GM18507 (cell line): ENCODE measurements at regions not wholly inside any gene's neighbourhood (a gene's known extent, or its start where the extent isn't known, plus 50 kb on each side); places are given as distances from the start of the nearest gene placed in this dataset.
"Not testable (repeated sequence)": the region's sequence is repeated elsewhere in the genome, so short reads cannot be mapped to it uniquely, and the experiment has no call there.

Experiments used
- DNase-seq: peaks from one replicate; pipeline ENCODE4 v3.0.0; 2011; ENCODE audit warnings: low read depth; ENCODE audit not compliant: insufficient read length; ENCODE audit errors: extremely low spot score
- FAIRE-seq: peaks from 2 replicates; lab custom pipeline; 2011; peaks lifted over from hg19 to GRCh38; lab: Jason Lieb, UNC

DNA sequence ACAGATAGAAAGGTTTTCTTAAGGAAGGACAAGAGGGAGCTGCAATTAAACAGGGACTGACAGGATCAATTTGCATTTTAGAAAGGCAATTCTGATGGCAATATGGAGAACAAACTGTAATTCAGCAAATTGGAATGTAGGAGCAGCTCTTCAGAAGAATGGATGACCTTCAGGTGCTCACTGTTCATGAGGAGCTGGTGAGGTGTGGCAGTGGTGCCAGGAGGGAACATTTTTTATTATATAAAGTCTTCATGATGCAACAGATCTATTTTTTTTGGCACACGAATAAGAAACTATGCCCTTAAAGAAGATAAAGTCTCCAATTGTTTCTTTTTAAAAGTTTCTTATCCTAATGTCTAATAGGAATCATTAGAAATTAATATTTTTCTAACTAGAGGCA is 151.7 kb downstream of the SLC38A4 start:
- FAIRE-seq, result no peak
- DNase-seq, result no peak

DNA sequence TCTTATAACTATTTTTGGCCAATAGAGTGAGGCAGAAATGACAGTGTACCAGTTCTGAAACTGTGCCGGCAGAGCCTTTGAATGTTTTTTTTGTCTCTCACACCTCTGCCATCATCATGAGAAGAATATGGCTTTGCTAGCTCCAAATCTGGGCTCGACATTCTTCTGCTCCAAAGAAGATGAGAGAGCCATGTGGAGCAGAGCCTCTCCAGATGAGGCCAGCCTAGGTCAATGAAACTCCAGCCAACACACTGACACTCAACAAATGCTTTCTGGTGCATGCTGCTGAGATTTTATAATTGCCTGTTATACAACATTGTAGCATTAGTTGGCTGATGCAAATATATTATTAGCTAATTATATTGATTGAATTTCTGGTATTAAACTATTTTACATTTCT is 154.7 kb downstream of the SLC38A4 start:
- FAIRE-seq, result no peak
- DNase-seq, result no peak

DNA sequence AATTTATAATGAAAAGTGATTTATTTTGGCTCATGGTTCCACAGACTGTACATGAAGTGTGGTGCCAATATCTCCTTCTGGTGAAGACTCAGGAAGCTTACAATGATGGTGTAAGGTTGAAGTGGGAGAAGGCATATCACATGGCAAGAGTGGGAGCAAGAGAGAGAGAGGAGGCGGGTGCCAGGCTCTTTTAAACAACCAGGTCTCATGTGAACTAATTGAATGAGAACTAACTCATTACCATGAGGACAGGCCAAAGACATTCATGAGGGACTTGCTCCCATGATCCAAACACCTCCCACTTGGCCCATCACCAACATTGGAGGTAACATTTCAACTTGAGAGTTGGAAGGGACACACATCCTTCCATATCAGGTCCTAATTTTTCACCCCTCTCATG is 155.2 kb downstream of the SLC38A4 start:
- FAIRE-seq (no peak), DNase-seq (no peak)

DNA sequence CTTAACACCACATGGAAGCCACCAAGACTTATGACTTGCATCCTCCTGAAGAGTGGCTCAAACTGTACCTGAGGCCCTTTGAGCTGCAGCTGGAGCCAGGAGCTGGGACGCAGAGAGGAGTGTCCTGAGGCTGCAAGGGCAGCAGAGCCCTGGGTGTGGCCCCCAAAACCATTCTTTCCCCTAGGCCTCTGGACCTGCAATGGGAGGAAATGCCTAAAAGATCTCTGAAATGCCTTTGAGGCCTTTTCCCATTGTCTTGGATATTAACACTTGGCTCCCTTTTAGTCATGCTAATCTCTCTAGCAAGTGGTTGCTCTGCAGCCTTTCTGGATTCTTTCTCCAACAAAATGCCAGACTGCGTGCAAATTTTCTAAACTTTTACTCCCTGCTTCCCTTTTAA is 156.1 kb downstream of the SLC38A4 start:
- FAIRE-seq (no peak), DNase-seq (no peak)

DNA sequence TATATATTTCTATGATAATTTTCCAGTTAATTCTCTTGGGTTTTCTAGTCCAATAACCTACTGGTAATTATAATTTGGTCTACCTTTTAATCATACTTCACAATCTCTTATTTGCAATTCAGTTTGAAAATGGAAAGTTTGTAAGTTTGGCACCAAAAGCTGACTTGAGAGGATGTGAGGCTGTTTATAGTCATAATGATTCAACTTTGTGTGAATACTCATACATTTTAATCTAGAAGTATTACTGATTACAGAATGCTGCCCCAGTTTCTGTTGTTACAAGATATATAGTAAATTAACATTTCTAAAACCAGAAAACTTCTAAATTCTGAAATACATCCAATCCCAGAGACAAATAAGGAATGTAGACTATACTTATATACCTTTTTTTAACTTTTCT is 158.2 kb downstream of the SLC38A4 start:
- DNase-seq (no peak), FAIRE-seq (no peak)

DNA sequence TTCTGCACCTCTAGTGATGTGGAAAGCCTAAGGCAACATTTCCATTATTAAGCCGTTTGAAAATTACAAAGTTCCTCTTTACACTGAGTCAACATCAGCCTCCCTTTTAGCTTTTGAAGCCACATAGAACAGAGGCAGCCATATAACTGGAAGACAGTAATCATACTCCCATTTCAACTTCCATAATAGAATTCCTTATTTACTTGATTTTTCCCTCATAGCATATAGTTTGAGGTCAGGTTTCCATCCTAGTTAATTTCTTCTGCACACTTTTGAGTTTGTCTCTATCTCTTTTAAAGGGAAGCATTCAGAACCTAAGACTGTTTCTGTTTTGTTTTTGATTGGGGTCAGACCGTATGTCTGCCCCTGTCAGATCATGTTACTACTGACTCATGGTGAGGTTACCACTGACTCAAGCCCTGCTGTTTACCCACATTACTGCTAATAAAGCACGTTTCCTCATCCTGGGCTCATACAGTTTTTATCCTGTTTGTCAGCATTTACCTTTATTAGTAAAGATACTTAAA is 161.0 kb downstream of the SLC38A4 start:
- DNase-seq, result no peak
- FAIRE-seq, result no peak

DNA sequence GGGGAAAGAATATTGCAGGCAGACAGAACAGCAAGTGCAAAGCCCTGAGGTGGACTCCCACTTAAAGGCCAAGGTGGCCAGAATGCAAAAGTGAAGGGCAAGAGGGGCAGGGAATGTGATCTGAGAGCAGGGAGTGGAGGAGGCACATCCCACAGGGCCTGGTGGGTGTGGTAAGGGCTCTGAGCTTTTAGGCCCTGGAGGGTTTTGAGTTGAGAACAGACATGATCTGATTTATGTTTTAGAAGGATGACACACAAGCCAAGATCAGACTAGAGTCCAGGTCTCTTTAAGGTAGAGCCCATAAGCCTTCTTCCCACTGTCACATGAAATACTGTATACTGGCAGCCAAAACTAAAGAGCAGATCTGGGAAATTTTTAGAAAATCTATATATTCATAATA is 162.5 kb downstream of the SLC38A4 start:
- no peak for FAIRE-seq
- DNase-seq, result no peak

DNA sequence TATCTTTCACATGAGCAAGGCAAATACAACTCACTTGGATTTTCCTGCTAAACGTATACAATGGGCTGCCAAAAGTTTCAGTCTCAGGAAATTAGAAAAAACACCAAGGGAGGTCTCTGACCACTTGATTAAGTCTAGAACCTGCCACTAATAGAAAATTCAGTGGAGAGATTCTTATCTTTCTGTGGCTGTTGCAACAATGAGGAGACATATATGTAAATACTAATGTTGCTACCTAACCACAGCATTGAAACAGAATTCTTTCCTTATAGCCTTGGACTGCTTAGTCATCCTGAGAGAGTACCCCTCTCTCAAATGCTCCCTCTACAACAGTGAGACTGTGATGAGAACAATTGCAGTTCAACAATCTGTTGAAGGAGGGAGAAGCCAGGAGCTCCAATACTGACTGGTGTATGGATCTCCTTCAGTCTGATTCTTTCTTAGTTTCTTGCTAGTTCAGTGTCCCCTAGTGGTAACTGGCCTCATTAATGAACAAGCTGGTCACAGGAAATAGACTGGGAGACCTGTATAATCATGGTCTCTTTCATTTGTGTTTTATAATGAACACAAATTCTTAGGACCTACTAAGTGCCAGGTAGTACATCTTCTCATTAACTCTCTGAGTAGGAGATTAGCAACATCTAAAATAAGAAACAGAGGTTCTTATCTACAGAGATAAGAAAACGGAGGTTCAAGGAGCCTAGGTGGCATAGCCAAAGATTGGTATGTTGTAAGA is 164.5 kb downstream of the SLC38A4 start:
- FAIRE-seq, result peak; percentile 80
- peak; percentile 28 for DNase-seq

DNA sequence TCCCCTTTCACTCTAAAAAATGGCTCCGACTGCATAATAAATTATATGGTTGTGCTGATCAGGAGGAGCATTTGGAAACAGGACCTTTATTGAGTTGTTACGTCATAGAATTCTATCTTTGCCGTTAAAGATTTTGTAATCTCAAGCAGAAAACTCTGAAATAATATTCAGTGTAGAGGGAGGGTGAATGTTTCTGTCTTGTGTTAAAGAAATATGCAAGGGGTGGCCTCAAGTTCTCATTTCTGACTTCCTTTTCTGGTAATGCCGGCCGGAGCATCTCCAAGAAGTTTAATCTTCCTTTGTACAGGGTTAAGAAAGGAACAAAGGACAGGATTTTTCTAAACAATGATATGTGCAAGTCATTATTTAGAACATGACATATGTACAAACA is 165.1 kb downstream of the SLC38A4 start:
- FAIRE-seq (no peak), DNase-seq (no peak)

DNA sequence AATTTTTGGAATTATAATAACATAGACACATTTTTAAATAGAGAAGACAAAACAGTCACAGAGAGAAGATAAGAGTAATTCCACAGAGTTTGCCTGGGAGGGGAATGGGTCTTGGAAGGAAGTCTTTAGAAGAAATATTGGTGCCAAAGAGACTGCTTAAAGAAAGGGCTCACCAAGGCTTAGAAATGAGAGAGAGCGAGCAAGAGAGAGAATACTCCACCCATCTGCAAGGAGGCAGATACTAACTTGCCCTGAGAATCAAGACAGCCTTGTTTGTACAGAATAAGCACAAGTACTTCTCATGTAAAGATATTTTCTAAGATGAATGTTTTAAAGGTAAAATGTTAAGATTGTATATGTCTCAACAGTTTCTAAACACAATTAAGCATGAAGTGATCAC is 165.5 kb downstream of the SLC38A4 start:
- DNase-seq (no peak), FAIRE-seq (no peak)

DNA sequence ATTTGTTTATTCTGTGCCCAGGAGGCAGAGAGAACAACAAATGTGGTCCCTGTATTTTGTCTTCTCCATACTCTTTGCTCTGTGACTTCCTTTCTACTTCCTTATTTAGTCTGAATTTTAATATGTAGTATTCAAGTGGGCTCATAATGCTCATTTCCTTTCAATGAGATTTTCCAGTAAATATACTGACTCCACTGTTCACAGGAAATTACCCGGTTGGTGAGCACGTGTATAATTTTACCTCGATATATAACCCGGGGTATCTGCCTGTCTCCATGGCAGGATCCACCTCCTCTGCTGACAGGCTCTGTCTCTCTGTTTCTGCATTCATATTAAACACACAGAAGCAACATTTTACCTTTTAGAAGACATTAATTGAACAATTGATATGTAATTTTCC is 166.0 kb downstream of the SLC38A4 start:
- FAIRE-seq (no peak), DNase-seq (no peak)

DNA sequence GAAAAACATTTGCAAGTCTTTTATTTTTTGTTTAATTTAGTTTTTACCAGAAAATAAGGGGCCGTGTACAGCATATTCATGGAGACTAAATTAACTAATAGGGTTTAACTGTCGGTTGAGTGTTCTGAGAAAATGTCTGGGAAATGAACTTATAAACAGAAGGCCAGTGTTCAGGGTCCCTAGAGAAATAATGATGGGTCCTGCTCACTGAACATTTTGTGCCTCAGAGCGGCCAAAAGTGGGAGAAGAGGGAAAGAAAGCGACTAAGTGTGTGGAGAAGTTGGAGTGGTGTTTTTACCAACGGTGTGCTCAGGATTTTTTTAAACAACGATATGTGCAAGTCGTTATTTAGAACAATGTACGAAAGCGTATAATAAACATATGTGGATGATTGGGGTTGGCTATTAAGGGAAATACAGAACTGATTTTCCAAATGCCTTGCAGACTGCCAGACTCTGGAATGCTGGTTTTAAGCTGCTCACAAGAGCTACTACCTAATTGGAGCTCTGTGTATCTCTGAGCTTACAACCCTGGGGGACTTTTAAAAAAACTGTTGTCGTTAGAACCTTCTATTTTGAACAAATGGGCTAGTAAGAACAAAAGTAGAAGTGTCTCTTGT is 166.7 kb downstream of the SLC38A4 start:
- DNase-seq, result no peak
- FAIRE-seq, result no peak

DNA sequence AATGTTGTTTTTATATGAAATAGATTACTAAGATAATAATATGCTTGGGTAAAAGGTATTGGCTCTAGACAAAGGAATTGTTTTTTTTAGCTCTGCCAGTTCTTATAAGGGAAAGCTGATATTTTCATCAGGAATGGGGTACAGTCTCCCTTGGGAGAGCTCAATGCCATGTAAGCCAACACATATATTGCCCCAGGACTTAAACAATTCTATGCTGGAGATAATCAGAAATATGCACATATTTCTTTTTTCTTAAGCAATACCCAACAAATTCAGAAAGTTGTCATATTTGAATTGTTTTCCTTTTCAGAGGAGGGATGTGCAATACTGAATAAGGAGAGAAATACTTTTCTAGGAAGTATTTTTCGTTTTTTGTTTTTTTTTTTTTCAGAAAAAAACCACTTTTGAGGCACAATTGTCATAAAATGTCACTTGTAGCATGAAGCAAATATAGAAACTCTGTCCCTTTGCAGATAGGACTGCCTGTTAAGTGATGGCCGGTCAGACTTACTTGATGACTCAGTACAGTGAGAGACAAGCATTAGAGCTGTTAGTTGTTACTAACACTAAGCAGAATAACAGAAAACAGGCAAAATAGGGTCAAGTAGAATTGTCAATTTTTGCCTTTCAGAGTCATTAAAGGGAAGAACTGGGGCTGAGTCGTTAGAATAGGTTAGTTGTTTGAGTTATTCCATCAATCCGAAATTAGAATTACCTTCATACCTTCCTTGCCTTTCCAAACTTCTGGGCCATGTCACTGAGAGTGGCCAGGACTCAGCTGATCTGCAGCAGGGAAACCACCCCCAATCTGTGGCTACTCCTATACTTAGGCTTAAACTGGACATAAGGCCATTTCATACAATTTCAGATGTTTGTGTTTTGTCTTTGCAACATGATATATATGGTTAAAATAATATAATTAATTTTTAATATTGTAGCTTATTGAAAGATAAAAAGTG is 168.1 kb downstream of the SLC38A4 start:
- no peak for DNase-seq
- no peak for FAIRE-seq

DNA sequence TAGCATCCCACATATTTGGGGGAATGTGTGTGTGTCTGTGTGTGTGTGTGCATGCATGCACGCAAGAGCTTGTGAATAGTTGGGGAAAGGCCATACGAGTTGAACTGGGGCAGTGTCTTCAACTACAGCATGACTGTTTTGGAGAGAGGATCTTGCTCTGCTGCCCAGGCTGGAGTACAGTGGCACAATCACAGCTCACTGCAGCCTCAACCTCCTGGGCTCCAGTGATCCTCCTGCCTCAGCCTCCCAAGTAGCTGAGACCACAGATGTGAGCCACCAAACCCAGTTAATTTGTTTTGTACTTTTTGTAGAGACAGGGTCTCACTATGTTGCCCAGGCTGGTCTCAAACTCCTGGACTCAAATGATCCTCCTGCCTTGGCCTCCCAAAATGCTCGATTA is 169.8 kb downstream of the SLC38A4 start:
- not testable (repeated sequence) for DNase-seq, FAIRE-seq

DNA sequence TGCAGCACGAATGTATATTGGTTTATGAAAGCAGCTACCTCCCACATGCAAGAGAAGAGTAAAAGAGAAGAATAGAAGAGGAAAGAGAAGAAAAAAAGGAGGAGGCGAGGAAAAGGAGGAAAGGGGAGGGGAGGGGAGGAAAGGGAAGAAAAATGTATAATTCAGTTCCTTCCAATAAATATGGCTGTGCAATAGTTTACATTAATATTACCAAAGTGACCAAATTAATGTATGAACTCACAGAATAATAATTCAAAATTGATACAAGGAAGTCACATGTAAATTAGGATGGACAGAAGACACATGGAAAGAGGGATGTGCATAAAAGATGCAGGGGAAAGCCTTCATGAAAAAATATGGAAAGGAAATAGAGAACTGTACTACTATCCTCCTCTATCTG is 172.5 kb downstream of the SLC38A4 start:
- FAIRE-seq (no peak), DNase-seq (no peak)

DNA sequence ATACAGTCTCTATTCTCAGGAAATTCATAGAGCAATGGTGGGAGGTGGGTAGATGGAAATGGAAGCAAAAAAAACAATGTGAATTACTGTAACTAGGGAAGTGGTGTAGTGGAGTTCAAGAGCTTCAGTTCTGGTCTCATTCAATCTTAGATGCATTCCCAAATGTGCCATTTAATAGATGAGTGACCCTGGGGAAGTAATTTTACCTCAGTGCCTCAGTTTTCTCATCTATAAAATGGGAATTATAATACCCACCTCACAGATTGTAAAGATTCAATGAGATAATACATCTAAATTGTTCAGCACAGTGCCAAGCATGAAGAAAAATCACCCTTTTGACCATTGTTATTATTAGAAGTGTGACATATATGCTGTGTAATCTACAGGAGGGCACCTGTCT is 173.1 kb downstream of the SLC38A4 start:
- DNase-seq, result no peak
- FAIRE-seq, result no peak

DNA sequence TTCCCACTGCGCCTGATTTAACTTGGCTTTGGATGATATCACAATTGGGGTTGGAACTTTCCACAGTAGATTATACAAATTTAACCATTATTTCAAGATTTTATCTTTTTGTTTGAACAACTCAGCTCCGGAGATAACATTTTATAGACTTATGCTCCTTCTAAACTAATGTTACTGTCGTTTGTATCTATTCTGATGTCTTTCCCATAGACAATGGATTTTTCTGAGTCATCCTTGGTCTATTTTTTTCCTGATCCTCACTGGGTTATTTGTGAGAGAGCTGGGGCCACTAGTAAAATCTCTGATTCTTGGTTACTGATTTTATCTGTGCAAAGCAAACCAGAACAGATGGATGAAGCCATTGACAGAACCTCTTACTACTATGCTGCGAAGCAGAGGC is 175.1 kb downstream of the SLC38A4 start:
- DNase-seq (no peak), FAIRE-seq (no peak)

DNA sequence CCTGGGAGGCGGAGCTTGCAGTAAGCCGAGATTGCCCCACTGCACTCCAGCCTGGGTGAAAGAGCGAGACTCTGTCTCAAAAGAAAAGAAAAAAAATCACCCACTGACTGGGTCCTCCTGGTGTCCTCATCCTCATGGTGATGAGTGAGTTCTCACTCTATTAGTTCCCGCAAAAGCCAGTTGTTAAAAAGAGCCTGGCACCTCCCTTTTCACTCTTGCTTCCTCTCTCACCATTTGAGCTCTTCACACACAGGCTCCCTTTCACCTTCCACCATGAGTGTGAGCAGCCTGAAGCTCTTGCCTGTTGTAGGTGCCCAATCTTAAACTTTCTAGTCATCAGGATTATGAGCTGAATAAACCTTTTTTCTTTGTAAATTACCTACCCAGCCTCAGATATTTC is 176.4 kb downstream of the SLC38A4 start:
- FAIRE-seq (no peak), DNase-seq (no peak)

DNA sequence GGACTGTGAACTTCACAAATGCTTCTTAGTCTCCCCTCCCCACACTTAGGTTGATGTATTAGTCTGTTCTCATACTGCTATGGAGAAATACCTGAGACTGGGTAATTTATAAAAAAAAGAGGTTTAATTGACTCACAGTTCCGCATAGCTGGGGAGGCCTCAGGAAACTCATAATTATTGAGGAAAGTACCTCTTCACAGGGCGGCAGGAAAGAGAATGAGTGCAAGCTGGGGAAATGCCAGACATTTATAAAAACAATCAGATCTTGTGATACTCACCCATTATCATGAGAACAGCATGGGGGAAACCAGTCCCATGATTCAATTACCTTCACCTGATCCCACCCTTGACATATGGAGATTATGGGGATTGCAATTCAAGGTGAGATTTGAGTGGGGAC is 178.8 kb downstream of the SLC38A4 start:
- FAIRE-seq (no peak), DNase-seq (no peak)

DNA sequence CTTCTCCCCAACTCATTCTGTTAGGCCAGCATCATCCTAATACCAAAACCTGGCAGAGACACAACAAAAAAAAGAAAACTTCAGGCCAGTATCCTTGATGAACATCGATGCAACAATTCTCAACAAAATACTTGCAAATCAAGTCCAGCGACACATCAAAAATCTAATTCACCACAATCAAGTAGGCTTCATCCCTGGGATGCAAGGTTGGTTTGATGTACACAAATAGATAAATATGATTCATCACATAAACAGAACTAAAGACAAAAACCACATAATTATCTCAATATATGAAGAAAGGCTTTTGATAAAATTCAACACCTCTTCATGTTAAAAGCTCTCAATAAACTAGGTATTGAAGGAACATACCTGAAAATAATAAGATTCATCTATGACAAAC is 184.1 kb downstream of the SLC38A4 start:
- FAIRE-seq, DNase-seq: not testable (repeated sequence)
